ENCODE measurements at regions not wholly inside any gene's neighbourhood (a gene's known extent, or its start where the extent isn't known, plus 50 kb on each side); places are given as distances from the start of the nearest gene placed in this dataset.

- DNase-seq, result peak in 1 of 5 donors; percentile 27
- intact Hi-C loops (cut with DNase I), result no loop called here
- TF ChIP-seq CTCF (IDR thresholded peaks at IDR 0.05; ENCODE audit: borderline replicate concordance, extremely low read depth, insufficient read depth), result no peak
- H3K4me3 ChIP-seq (ENCODE audit: low read length in 3 of 3), result no peak overlapping the region
- no peak overlapping the region for H3K9ac ChIP-seq (ENCODE audit: low read length in 3 of 3)
- H3K27me3 ChIP-seq (ENCODE audit: control insufficient read depth, insufficient read depth, low read length), result no peaks in the 10 kb centered on the region
- no peak overlapping the region for H3K27ac ChIP-seq (ENCODE audit: low read depth in 2 of 2, low read length in 2 of 2)
- no peaks in the 10 kb centered on the region for H3K4me1 ChIP-seq (ENCODE audit: control insufficient read depth in 2 of 3, insufficient read depth in 2 of 3, low read depth in 1 of 3, low read length in 3 of 3)
- FAIRE-seq, result no peak
- no peaks in the 10 kb centered on the region for H3K36me3 ChIP-seq (ENCODE audit: control insufficient read depth in 2 of 3, insufficient read depth in 3 of 3, low read length in 3 of 3)
- H3K9me3 ChIP-seq (ENCODE audit: control insufficient read depth in 2 of 3, insufficient read depth in 1 of 3, low read length in 3 of 3), result no peaks in the 10 kb centered on the region
These were observed 93.7 kb upstream of the RGMA start for GRCh38 chr15:93182703-93183205.

- Histone ChIP-seq H3K4me3 (ENCODE audit: low read length in 3 of 3) (no peak overlapping the region), H3K36me3 (ENCODE audit: control insufficient read depth in 2 of 3, insufficient read depth in 3 of 3, low read length in 3 of 3) (no peaks in the 10 kb centered on the region), H3K27me3 (ENCODE audit: control insufficient read depth, insufficient read depth, low read length) (no peaks in the 10 kb centered on the region), H3K27ac (ENCODE audit: low read depth in 2 of 2, low read length in 2 of 2) (no peak overlapping the region), H3K4me1 (ENCODE audit: control insufficient read depth in 2 of 3, insufficient read depth in 2 of 3, low read depth in 1 of 3, low read length in 3 of 3) (no peaks in the 10 kb centered on the region), H3K9ac (ENCODE audit: low read length in 3 of 3) (no peak overlapping the region), H3K9me3 (ENCODE audit: control insufficient read depth in 2 of 3, insufficient read depth in 1 of 3, low read length in 3 of 3) (no peaks in the 10 kb centered on the region)
- no peak for TF ChIP-seq CTCF (IDR thresholded peaks at IDR 0.05; ENCODE audit: borderline replicate concordance, extremely low read depth, insufficient read depth)
- intact Hi-C loops (cut with DNase I), result no loop called here
- DNase-seq, result peak in 4 of 5 donors; percentile 51 to 73 (median 70)
- no peak for FAIRE-seq
These were observed 91.6 kb upstream of the RGMA start for GRCh38 chr15:93180656-93181055.

GRCh38 chr15:93180128-93180527 is 91.1 kb upstream of the RGMA start:
- DNase-seq (no peak), FAIRE-seq (no peak)
- Histone ChIP-seq H3K9ac (ENCODE audit: low read length in 3 of 3) (no peak overlapping the region), H3K27me3 (ENCODE audit: control insufficient read depth, insufficient read depth, low read length) (no peaks in the 10 kb centered on the region), H3K4me1 (ENCODE audit: control insufficient read depth in 2 of 3, insufficient read depth in 2 of 3, low read depth in 1 of 3, low read length in 3 of 3) (no peaks in the 10 kb centered on the region), H3K27ac (ENCODE audit: low read depth in 2 of 2, low read length in 2 of 2) (no peak overlapping the region), H3K4me3 (ENCODE audit: low read length in 3 of 3) (no peak overlapping the region), H3K9me3 (ENCODE audit: control insufficient read depth in 2 of 3, insufficient read depth in 1 of 3, low read length in 3 of 3) (no peaks in the 10 kb centered on the region), H3K36me3 (ENCODE audit: control insufficient read depth in 2 of 3, insufficient read depth in 3 of 3, low read length in 3 of 3) (no peaks in the 10 kb centered on the region)
- TF ChIP-seq CTCF (IDR thresholded peaks at IDR 0.05; ENCODE audit: borderline replicate concordance, extremely low read depth, insufficient read depth), result no peak
- intact Hi-C loops (cut with DNase I), result no loop called here

- no peak for FAIRE-seq
- intact Hi-C loops (cut with DNase I), result no loop called here
These were observed 90.7 kb upstream of the RGMA start for GRCh38 chr15:93179700-93180102.

More at GRCh38 chr15:93179700-93180102, 90.7 kb upstream of the RGMA start:
- H3K36me3 ChIP-seq (ENCODE audit: control insufficient read depth in 2 of 3, insufficient read depth in 3 of 3, low read length in 3 of 3), result no peaks in the 10 kb centered on the region
- H3K9ac ChIP-seq (ENCODE audit: low read length in 3 of 3), result no peak overlapping the region
- H3K27me3 ChIP-seq (ENCODE audit: control insufficient read depth, insufficient read depth, low read length), result no peaks in the 10 kb centered on the region
- no peak for DNase-seq
- H3K4me3 ChIP-seq (ENCODE audit: low read length in 3 of 3), result no peak overlapping the region
- no peak overlapping the region for H3K27ac ChIP-seq (ENCODE audit: low read depth in 2 of 2, low read length in 2 of 2)
- no peak for TF ChIP-seq CTCF (IDR thresholded peaks at IDR 0.05; ENCODE audit: borderline replicate concordance, extremely low read depth, insufficient read depth)
- H3K9me3 ChIP-seq (ENCODE audit: control insufficient read depth in 2 of 3, insufficient read depth in 1 of 3, low read length in 3 of 3), result no peaks in the 10 kb centered on the region
- H3K4me1 ChIP-seq (ENCODE audit: control insufficient read depth in 2 of 3, insufficient read depth in 2 of 3, low read depth in 1 of 3, low read length in 3 of 3), result no peaks in the 10 kb centered on the region

All from kidney (tissue), 13 donors.